SU-DHL-6 (cell line): ENCODE measurements at regions not wholly inside any gene's neighbourhood (a gene's known extent, or its start where the extent isn't known, plus 50 kb on each side); places are given as distances from the start of the nearest gene placed in this dataset.

Experiments used
- CTCF ChIP-seq: fragments of 200-600 bp; sonication (generic); IDR thresholded peaks from one replicate; pipeline ENCODE4 v1.5.1; 2017; ENCODE audit warnings: antibody characterized with exemption, mild to moderate bottlenecking, low read length, moderate library complexity; ENCODE audit not compliant: insufficient read depth, poor library complexity, severe bottlenecking
- EZH2phosphoT487 ChIP-seq: fragments of 200-600 bp; sonication (generic), shearing (Covaris generic); conservative IDR thresholded peaks from 2 replicates; pipeline ENCODE4 v1.6.1; 2018; ENCODE audit warnings: mild to moderate bottlenecking, antibody characterized with exemption, low read length, moderate library complexity, mixed read lengths

GRCh38 chr12:78684419-78684818, 180.2 kb upstream of the SYT1 start:
- TF ChIP-seq CTCF (no peak), EZH2phosphoT487 (no peak)
